HG02759 (cell line): ENCODE measurements at regions not wholly inside any gene's neighbourhood (a gene's known extent, or its start where the extent isn't known, plus 50 kb on each side); places are given as distances from the start of the nearest gene placed in this dataset.

Experiments used
- ATAC-seq: cut with Tn5 transposase; IDR thresholded peaks from one replicate; pipeline ENCODE4 v1.9.1; 2021; ENCODE audit warnings: mild to moderate bottlenecking, moderate library complexity; ENCODE audit not compliant: unreplicated experiment

DNA sequence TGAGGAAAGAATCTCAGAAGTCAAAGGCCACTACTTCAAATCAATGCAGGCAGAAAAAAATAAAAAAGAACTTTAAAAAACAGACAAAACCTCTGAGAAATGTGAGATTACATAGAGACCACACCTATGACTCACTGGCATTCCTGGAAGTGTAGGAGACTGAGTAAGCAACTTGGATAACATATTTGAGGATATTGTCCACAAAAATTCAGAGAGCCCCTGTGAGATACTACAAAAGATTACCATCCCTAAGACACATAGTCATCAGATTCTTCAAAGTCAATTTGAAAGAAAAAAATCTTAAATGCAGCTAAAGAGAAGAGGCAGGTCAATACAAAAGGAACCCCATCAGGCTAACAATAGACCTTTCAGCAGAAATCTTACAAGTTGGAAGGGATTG is 887.3 kb downstream of the NTRK3 start:
- ATAC-seq: no peak

DNA sequence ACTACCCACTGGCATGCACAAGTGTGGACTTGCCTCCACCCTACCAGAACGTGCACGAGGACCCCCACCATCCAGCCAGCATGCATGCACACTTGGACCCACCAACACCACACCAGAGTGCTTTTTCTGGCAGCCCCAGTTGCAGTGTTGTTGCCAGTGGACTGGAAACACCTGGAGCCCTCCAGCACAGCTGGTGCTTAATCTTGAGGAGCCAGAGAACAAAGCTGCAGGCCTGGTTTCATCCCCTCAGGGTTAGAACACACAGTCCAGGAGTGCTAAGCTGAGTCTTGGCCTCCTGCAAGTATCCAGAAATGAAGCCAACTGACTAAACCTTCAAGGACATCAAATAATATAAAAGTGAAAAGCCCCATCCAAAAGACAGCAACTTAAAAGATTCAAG is 888.0 kb downstream of the NTRK3 start:
- no peak for ATAC-seq

DNA sequence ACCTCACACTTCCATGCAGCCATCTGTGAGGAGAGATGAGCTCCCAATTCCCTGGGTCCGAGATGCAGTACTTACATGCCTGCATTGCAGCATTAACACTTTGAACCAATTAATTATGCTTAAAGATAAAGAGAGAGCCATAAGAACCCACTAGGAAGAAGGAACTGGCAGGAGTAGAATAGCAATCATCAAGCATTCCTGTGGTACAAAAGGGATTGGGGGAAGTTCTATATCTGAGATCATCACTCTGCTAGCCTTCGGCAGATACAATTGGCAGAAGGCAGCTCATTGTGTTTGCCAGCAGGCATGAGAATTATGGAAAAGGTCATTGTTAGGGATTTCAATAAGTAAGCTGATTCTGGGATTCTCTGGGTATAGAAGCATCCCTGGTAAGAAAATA is 891.4 kb downstream of the NTRK3 start:
- no peak for ATAC-seq

DNA sequence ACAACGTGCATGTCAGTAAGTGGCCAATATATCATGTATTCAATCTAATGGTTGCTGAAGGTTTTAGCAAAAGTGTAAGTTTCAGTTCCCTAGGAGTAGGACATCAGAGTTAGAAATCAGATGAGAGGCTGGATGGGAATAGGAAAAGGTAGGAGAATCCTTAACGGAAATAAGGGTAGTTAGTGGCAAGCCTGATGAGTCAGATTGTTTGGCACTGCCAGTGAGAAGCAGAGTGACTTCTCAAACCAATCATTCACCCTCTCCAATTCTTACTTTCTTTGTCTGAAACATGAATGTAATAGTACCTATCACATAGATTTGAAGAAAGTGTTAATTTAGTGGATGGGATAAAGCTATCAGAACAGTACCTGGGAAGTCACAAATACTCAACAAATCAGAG is 894.0 kb downstream of the NTRK3 start:
- no peak for ATAC-seq

DNA sequence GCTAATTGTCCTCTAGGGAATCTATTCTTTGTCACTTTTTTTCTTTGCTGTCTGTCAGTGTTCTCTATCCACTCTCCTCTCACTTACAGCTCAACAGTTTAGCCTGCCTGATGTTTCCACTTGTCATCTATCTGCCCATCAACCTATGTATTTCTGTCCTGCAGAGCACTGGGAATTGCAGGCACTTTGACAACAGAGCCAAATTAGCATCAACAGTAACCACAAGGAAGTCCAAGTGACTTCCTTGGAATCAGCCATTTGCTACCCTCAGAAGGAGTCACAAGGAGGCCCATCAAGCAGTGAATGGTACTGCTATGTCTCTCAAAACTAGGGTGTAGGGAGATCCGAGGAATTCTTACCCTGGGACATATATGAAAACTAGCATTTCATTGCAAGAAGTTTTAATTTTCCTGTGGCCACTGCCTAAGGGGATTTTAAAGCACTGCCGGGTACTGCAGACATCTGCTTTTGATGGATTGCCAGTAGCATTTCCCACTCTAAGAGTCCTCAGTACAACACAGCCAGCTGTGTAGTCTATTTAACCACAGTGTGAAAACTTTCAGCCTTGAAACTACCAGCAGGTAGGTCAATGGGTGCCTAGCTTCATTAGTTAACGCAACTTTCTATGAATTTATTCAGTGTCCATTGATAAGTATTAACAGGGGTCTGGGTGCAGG is 898.8 kb downstream of the NTRK3 start:
- ATAC-seq: no peak

DNA sequence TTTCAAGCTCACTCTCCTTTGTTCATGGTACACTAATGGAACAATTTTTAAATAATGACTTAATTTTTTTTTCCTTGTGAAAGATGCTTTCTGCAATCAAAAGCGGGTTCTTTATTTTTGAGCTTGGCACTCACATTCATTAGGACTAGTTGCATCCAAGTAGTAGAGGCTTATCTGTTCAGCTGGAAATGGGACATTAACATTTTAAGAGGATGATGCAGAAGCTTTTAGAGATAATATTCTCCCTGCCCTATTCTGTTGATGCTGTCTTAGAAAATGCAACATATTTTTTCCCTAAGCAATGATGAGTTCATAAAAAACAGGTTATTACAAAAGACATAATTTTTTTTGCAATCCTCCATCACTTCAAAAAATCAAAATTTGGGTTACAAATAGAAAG is 900.6 kb downstream of the NTRK3 start:
- no peak for ATAC-seq

DNA sequence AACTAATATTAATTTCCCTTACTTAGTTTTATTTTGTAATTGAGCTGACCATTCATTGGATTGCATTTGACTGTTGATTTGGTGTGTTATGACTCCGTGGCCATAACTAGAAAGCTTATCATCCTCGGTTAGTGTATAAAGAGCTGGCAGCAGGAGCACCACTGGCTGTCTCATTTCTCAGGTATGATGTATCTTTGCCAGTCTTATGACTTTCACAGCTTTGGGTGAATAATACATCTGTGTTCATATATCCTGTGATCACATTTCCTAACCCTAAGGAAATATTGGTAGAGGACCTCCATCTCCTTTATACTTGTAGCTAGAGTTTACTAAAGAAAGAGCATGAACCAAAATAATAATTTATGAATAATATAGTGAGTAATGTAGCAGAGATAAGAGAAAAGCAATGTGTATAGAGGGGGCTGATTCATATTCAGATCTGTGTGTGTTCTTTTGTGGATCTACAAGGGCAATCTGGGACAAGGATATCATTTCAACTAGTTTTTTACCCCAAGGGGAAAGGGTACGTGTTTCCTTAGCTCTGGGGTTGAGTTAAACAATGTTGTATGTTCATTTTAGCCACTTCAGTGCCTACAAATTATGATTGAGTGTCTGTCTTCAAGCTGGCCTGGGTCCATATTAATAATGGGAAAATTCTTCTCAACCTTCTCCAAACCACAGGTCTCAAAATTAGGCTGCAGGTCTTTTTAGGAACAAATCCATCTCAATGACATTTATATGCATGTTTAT is 901.7 kb downstream of the NTRK3 start:
- no peak for ATAC-seq

DNA sequence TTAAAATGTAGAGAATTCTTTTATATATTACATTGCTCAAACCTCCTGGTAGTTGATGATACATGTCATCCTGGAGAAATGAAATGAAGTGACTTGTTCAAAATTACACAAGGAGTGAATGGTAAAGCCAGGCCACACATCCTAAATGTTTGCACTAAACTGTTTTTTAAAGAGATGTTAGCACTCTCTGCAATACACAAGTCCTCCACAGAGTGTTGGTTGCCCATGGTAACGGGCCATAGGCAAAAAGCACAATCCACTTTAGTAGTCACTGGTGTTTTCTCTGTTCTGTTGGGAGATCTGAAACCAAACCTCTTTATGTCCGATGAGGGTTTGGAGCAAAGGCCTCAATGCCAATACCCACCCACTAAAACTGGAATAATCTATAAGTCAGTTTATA is 907.4 kb downstream of the NTRK3 start:
- no peak for ATAC-seq

DNA sequence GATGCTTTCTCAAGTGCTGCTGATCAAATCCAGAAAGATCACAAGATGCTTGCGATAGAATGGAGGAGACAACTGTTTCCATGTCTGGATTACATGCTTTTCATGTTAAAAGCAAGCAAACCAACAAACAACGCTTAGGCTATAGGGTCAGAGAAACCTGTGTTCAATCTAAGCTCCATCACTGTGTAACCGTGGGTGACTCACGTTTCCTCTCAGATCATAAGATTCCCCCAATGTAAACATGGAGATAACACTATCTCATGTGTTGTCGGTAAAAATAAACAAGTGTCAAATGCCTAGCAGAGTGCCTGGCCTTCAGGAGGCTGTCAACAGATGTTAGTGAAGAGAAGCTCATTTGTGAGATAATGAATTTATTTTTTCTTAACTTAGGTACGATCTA is 907.8 kb downstream of the NTRK3 start:
- no peak for ATAC-seq

DNA sequence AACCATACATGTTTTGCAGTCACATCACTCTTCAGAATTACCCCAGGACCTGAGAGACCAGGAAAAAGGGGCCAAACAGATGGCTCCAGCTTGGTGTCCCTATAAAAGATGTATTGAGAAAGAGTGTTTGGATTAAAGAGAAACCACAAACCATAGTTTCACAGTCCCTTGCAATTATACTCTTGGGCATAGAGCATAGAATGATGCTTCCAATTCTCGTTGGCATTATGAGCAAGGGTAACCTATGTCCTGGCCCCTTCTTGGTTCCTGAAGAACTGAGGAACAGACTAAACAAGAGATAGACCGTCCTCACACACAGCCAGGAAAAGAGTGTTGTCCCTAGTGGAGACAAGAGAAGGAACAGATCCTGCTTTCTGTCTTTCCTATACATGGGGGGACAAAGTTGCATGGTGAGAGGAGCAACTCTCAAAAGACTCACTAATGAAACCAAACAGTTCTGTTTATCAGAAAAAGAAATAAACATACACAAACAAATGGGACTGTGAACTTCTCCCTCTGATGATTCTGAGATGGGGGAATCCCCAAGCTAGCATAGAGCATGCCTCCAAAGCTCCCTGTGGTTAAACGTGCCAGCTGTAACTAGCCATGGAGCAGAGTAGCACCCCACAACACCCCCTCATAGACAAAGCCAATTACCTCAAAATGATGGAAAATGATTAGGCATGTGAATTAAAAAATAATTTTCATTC is 908.6 kb downstream of the NTRK3 start:
- ATAC-seq: no peak

DNA sequence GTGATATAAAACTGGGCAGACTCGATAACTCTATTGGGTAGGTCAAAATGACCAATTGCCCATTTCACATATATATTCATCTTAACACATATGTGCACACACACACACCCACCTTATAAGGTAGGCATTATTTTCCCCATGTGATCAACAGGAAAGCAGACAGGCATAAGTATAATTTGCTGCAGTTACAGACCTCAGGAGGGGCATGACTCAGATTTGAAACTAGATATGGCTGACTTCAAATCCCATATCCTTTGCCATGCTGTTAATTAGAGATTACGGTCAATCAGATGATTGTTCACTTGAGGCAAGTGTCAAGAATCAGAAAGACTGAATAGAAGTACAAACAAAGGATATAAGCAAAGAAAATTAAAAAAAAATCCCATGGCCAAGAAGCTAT is 910.6 kb downstream of the NTRK3 start:
- ATAC-seq: no peak

DNA sequence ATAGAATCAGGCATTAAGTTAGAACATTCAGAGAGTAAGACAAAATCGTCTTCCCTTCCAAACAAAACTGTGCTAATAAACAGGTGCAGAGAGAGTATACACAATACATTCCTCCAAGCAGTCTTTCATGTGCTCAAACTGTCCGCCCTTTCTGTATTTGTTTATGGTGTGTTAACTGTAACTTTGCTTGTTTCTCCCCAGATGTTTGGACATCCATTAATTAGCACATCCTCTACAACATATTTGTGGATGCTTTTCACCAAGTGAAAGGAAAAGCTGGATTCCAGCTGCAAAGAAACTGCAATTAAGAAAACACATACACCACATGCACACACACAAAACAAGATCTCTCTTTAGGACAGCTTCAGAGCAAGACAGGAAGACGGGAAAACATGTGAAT is 912.6 kb downstream of the NTRK3 start:
- ATAC-seq: no peak

DNA sequence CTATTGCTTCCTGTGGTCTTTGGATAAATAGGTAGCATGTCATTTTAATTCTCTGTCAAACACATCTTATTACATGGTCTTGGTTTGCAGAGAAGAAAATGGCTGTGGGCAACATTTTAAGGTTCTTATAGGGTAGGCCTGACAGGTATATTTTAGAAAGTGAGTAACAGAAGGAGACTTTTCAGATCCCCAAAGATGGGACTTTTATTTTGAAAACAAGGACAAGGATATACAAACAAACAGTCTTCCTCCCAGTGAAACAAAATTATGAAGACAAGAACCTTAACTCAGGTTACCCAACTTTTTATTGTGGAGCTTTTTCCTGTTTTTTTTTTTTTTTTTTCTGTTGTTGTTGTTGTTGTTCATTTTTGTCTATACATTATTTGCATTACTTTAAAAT is 916.2 kb downstream of the NTRK3 start:
- no peak for ATAC-seq

DNA sequence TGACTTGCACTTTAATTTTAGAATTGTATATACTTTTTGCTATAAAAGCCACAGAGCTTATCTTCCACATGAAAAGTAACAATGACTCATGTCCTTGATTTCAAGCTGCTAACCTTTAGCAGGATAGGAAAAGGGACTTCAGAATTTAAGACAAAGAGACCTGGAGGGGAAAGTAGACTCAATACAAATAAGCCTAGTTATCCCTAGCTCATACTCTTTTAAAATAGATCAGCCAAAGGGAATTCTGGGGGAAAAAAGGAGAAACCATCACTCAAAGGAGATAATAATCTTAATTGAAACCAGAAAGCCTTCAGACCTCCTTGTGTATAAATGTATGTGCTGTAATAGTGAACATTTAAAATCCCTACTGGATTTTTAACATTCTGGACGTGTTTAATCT is 930.3 kb downstream of the NTRK3 start:
- ATAC-seq: no peak

DNA sequence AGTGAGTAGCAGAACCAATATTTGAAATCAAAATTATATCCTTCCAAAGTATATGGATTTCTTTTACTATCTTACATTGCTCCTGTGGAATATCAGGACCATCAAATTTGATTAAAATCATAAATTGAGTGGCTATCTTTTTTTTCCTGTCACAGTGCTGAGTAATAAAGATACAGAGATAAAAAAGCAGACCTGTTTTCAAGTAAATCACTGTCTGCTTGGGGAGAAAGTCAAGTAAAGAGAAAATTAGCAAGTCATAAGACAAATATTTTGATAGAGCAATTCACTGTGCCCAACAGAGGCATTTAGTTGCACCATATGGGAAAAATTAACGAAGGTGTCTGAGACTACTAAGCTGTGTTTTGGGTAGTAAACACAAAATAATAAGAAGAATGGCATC is 933.7 kb downstream of the NTRK3 start:
- ATAC-seq: no peak

DNA sequence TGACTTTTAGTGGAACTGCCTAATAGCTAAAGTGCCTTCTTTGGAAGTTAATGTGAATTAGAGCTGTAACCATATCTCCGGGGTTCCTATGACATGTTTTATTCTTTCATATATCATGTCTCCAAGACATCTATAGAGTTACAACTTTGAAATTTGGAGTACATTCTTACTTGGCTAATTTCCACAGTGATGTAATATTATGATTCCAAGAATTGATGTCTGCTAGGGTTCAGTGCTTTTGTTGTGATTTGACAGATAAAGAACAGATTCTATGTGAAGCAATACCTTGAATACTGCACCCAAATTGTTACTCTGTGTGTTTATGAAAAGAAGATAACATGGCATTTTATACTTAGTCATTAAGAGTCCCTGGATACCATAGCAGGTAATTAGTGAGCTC is 934.3 kb downstream of the NTRK3 start:
- ATAC-seq: no peak

DNA sequence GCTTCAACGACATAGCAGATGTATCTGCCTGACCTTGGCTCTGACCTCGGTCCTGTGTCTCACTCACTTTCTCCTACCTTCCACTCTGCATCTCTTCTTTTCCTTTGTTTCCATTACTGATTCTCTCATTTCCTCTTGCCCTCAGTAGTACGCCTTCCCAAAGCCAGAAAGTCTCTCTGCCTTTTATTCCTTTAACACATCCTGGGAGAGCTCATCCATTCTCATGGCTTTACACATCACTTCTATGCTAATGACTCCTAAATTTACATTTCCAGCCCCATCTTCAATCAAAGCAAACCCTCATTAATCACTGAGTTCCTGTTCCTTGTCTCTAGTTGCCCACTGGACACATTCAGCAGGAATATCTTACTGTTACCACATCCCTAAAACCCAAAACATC is 938.6 kb downstream of the NTRK3 start:
- ATAC-seq: no peak

DNA sequence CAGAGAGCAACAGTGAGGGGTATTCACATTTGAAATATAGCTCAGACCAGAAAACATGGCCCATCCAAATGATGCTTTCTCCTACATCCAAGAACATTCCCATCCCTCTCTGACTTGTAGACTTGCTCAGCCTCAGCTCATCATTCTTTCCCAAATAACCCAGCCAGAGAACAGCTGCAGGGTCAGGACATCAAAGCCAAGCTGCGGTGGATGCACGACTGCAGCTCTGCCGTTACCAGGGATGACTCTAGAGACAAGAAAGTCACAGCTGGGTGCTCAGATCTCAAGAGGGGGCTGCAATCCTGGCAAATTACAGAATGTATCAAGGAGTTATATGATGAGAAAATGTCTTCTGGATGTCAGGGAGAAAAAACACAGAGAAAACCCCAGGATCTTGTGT is 944.3 kb downstream of the NTRK3 start:
- ATAC-seq: no peak

DNA sequence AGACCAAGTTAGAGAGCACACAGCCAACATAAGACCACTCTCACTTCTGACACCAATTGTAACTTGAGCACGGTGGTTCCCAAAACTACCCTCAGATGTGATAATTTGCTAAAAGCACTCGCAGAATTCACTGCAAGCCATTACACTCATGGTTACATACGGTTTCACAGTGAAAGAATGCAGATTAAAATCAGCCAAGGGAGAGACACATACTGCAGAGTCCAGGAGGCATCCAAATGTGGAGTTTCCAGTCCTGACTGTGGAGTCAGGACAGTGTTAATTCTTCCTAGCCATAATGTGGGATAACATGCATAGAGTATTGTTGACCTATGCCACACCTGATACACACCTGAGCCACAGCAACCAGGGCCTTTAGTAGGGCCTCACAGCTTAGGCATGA is 956.4 kb downstream of the NTRK3 start:
- ATAC-seq: no peak

DNA sequence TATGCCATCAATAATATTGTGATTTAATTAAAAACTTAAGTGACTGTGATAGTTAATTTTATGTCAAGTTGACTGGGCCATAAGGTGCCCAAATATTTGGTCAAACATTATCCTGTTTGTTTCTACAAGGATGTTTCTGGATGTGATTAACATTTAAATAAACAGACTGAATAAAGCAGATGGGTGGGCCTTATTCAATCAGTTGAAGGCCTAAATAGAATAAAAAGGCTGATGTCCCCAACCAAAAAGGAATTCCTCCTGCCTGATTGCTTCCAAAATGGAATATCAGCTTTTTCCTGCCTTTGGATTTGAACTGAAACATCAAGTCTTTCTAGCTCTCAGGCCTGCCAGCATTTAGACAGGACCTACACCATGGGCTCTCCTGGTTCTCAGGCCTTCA is 961.7 kb downstream of the NTRK3 start:
- no peak for ATAC-seq

DNA sequence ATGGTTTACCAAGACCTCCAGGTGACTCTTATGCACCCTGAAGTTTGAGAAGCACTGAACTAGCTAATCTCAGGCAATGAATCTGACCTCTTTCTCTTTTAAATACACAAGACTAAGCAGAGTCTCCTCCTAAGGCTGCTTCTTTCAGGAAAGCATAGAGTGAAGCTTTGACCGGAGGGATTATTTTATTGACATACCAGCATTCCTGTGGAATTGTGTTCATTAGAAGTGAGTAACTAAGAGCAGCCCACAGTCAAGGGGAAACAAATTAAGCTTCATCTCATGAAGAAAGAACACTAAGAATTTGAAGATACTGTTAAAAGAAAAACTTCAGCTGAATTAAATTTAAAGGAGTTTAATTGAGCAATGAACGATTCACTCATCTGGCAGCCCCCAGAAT is 963.5 kb downstream of the NTRK3 start:
- no peak for ATAC-seq

DNA sequence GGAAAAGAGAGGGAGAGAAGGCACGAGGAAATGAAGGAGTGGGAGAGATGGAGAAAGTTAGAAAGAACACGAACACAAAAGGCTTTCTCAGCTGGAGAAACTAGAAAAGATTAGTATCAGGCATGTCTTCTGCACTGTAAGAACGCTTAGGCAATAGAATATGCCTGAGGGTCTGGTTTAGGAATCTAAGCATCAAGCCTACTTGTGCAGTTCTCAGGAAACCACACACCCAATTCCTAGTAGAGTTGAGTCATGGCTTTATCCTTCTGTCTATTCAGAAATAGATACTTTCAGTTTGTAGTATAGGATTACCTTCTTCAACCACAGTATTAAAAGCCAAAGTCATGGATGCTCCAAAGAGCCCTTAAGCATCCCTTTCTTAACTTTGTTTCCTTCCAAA is 969.4 kb downstream of the NTRK3 start:
- ATAC-seq: no peak
